ENCODE measurements at regions not wholly inside any gene's neighbourhood (a gene's known extent, or its start where the extent isn't known, plus 50 kb on each side); places are given as distances from the start of the nearest gene placed in this dataset.
"Not testable (repeated sequence)": the region's sequence is repeated elsewhere in the genome, so short reads cannot be mapped to it uniquely, and the experiment has no call there.

DNA sequence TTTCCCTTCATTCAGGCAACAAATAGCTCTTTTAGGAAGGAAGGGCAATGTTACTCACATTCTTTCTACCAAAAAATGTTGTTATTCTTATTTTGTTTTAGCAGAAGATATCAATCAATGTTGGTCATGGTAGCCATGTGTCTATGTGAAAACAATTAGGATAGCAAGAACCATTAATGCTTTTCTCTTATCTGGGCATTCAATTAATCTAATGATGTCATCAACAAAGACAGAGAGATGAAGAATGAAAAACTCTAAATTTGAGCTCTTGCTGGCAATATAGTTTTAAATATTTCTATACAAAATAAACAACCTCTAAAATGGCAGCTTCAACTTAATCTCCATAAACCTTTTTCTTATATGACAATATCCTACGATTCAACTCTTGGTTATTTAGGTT is 353.7 kb upstream of the ANKRD30A start:
- CTCF ChIA-PET = interaction anchor here (0.6 to 1.3 kb wide), 4 partner anchors 1048 to 1140 kb away, joined by 3 to 5 read pairs (median 4); no protein-coding TSS in a partner anchor
- ATAC-seq (ENCODE audit: low read depth) (no peak), DNase-seq (no peak)
- no peak overlapping the region for H2BK15ac ChIP-seq (ENCODE audit: low read depth, low read length)
- H3K18ac ChIP-seq (ENCODE audit: low read depth, low read length) = no peak overlapping the region
- H2BK20ac ChIP-seq (ENCODE audit: low read depth, low read length) = no peak overlapping the region
- H3K27ac ChIP-seq (ENCODE audit: insufficient read depth, low read length) = no peak overlapping the region
- H2AFZ ChIP-seq (replicated peaks; ENCODE audit: low read length, poor library complexity) = no peak overlapping the region
- no peak overlapping the region for H3K4me3 ChIP-seq (ENCODE audit: insufficient read depth, low read depth, low read length)
- H4K5ac ChIP-seq (ENCODE audit: low read depth, low read length) = no peak overlapping the region
- no peak overlapping the region for H3K56ac ChIP-seq (ENCODE audit: extremely low read depth, insufficient read depth, low read length)
- TF ChIP-seq CEBPB (IDR thresholded peaks at IDR 0.05; ENCODE audit: low read depth, low read length) = no peak
- no peak for TF ChIP-seq NFE2L2 (IDR thresholded peaks at IDR 0.05; ENCODE audit: low read depth, low read length)
- no peaks in the 10 kb centered on the region for H3K27me3 ChIP-seq (ENCODE audit: control insufficient read depth, insufficient read depth, low read length)
- H3K9ac ChIP-seq (ENCODE audit: low read depth, low read length) = no peak overlapping the region
- no peak overlapping the region for H2BK120ac ChIP-seq (ENCODE audit: low read depth, low read length)
- no peaks in the 10 kb centered on the region for H3K4me1 ChIP-seq (ENCODE audit: control insufficient read depth, insufficient read depth, low read length)
- POLR2A ChIA-PET (ENCODE audit: unreplicated experiment) = no interaction called here
- no peak overlapping the region for H3K4me2 ChIP-seq (ENCODE audit: low read depth, low read length)
- dilution Hi-C loops (cut with HindIII; ENCODE audit: low sequenced_read_pairs, unreplicated experiment) (no loop called here), intact Hi-C loops (cut with micrococcal nuclease) (loop anchor here (10.0 kb wide), 1 partner anchor 857 kb away; no protein-coding TSS in a partner anchor), in situ Hi-C loops (cut with MboI; ENCODE audit: low sequenced_read_pairs) (no loop called here)
- H3K79me1 ChIP-seq (ENCODE audit: low read depth in 1 of 2, low read length in 2 of 2) = no peaks in the 10 kb centered on the region
- H2AK5ac ChIP-seq (ENCODE audit: low read depth, low read length) = no peak overlapping the region
- no peak overlapping the region for H4K8ac ChIP-seq (ENCODE audit: low read depth in 2 of 2, low read length in 2 of 2)
- no peak overlapping the region for H2AK9ac ChIP-seq (replicated peaks; ENCODE audit: low read depth, low read length, poor library complexity)
- H3K14ac ChIP-seq (replicated peaks; ENCODE audit: low read depth, low read length) = no peak overlapping the region
- no peak overlapping the region for H3K23ac ChIP-seq (ENCODE audit: low read depth, low read length)
- no peaks in the 10 kb centered on the region for H3K9me3 ChIP-seq (ENCODE audit: control insufficient read depth, insufficient read depth, low read length)
- no peaks in the 10 kb centered on the region for H3K36me3 ChIP-seq (ENCODE audit: control insufficient read depth, insufficient read depth, low read length)
- H3K9me1 ChIP-seq (ENCODE audit: insufficient read depth, low read length) = no peaks in the 10 kb centered on the region
- H4K20me1 ChIP-seq (ENCODE audit: insufficient read depth, low read length) = no peaks in the 10 kb centered on the region
- no peak overlapping the region for H2BK5ac ChIP-seq (ENCODE audit: low read depth, low read length, poor library complexity, severe bottlenecking)
- no CpG with 5 or more reads among the region's 1 CpG for WGBS, 2 experiments (ENCODE audit: extremely low coverage in 2 of 2, insufficient read length in 1 of 2)
- H3K4ac ChIP-seq (ENCODE audit: low read depth, low read length) = no peak overlapping the region
- no TSS peak for BruUV-seq (replicated peaks)
- no peak overlapping the region for H4K91ac ChIP-seq (ENCODE audit: insufficient read depth, low read depth, low read length)

DNA sequence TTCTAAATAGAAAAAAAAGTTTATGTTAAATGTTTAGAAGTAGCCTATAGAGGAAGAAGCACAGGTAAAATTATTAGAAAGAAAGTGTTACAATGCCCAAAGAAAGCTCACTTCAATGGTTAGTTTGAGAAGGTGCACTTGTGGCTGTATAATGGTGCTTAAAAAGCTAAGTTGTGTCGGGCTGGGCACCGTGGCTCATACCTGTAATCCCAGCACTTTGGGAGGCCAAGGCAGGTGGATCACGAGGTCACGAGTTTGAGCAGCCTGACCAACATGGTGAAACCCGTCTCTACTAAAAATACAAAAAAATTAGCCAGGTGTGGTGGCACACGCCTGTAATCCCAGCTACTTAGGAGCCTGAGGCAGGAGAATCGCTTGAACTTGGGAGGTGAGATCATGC is 355.7 kb upstream of the ANKRD30A start:
- H3K79me1 ChIP-seq (ENCODE audit: low read depth in 1 of 2, low read length in 2 of 2); H3K27me3 ChIP-seq (ENCODE audit: control insufficient read depth, insufficient read depth, low read length); H3K23ac ChIP-seq (ENCODE audit: low read depth, low read length); POLR2A ChIA-PET (ENCODE audit: unreplicated experiment); DNase-seq; H3K4me1 ChIP-seq (ENCODE audit: control insufficient read depth, insufficient read depth, low read length); H2BK5ac ChIP-seq (ENCODE audit: low read depth, low read length, poor library complexity, severe bottlenecking); H3K14ac ChIP-seq (replicated peaks; ENCODE audit: low read depth, low read length); H4K5ac ChIP-seq (ENCODE audit: low read depth, low read length); H2BK120ac ChIP-seq (ENCODE audit: low read depth, low read length); in situ Hi-C loops (cut with MboI; ENCODE audit: low sequenced_read_pairs); H3K9me3 ChIP-seq (ENCODE audit: control insufficient read depth, insufficient read depth, low read length); H2AFZ ChIP-seq (replicated peaks; ENCODE audit: low read length, poor library complexity); H4K20me1 ChIP-seq (ENCODE audit: insufficient read depth, low read length); dilution Hi-C loops (cut with HindIII; ENCODE audit: low sequenced_read_pairs, unreplicated experiment); H2BK20ac ChIP-seq (ENCODE audit: low read depth, low read length); H3K36me3 ChIP-seq (ENCODE audit: control insufficient read depth, insufficient read depth, low read length); H4K8ac ChIP-seq (ENCODE audit: low read depth in 2 of 2, low read length in 2 of 2); ATAC-seq (ENCODE audit: low read depth); H3K27ac ChIP-seq (ENCODE audit: insufficient read depth, low read length); H2AK9ac ChIP-seq (replicated peaks; ENCODE audit: low read depth, low read length, poor library complexity); H2BK15ac ChIP-seq (ENCODE audit: low read depth, low read length); BruUV-seq (replicated peaks); H3K18ac ChIP-seq (ENCODE audit: low read depth, low read length); H3K4me3 ChIP-seq (ENCODE audit: insufficient read depth, low read depth, low read length); H3K9ac ChIP-seq (ENCODE audit: low read depth, low read length); H3K4ac ChIP-seq (ENCODE audit: low read depth, low read length); H3K9me1 ChIP-seq (ENCODE audit: insufficient read depth, low read length); H3K4me2 ChIP-seq (ENCODE audit: low read depth, low read length); H2AK5ac ChIP-seq (ENCODE audit: low read depth, low read length); H3K56ac ChIP-seq (ENCODE audit: extremely low read depth, insufficient read depth, low read length); CTCF ChIA-PET; H4K91ac ChIP-seq (ENCODE audit: insufficient read depth, low read depth, low read length): not testable (repeated sequence)
- intact Hi-C loops (cut with micrococcal nuclease) = loop anchor here (10.0 kb wide), 1 partner anchor 855 kb away; no protein-coding TSS in a partner anchor
- WGBS, 2 experiments (ENCODE audit: extremely low coverage in 2 of 2, insufficient read length in 1 of 2) = 40% methylated on average over 2 of the region's 7 CpGs; no CpG with 5 or more reads in 1 of the 2 experiments

All from IMR-90 (cell line).